ENCODE measurements at regions not wholly inside any gene's neighbourhood (a gene's known extent, or its start where the extent isn't known, plus 50 kb on each side); places are given as distances from the start of the nearest gene placed in this dataset.

DNA sequence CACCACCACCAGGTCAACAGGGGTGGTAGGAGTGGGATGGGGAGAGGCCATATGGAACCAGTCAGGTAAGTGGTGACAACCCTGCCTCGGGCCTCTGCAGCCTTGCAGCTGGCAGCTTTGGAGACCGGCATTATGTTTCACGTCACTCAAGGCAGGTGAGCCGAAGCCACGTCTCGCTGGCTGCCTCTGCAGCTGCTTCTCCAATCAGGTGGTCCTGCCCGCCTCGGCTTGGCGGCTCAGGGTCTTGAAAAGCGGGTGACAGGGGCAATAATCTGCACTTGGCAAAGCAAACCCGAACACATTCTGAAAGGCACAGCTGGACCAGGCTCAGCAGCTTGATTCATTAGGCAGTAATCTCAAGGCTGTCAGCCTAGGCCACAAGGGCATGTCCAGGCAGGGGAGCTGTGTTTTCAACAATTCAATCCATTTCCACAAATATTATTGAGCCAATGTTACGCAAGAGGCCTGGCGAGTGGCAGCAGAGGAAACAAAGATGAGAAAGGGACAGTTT lies 77.4 kb upstream of the PCDH8 start:
- TF ChIP-seq, protein P1, sequence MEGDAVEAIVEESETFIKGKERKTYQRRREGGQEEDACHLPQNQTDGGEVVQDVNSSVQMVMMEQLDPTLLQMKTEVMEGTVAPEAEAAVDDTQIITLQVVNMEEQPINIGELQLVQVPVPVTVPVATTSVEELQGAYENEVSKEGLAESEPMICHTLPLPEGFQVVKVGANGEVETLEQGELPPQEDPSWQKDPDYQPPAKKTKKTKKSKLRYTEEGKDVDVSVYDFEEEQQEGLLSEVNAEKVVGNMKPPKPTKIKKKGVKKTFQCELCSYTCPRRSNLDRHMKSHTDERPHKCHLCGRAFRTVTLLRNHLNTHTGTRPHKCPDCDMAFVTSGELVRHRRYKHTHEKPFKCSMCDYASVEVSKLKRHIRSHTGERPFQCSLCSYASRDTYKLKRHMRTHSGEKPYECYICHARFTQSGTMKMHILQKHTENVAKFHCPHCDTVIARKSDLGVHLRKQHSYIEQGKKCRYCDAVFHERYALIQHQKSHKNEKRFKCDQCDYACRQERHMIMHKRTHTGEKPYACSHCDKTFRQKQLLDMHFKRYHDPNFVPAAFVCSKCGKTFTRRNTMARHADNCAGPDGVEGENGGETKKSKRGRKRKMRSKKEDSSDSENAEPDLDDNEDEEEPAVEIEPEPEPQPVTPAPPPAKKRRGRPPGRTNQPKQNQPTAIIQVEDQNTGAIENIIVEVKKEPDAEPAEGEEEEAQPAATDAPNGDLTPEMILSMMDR (conservative IDR thresholded peaks at IDR 0.05): no peak
- Histone ChIP-seq H3K9me3 (ENCODE audit: control insufficient read depth, low read depth, low read length) (no peaks in the 10 kb centered on the region), H3K79me1 (ENCODE audit: insufficient read depth, low read depth, low read length, poor library complexity, severe bottlenecking) (no peaks in the 10 kb centered on the region), H2BK120ac (ENCODE audit: low read depth, low read length, poor library complexity, severe bottlenecking) (no peak overlapping the region), H3K27me3 (ENCODE audit: insufficient read depth, low read length) (no peaks in the 10 kb centered on the region), H4K91ac (ENCODE audit: insufficient read length, low read depth, low read length) (no peak overlapping the region), H3K56ac (ENCODE audit: insufficient read length, low read depth, low read length) (no peak overlapping the region), H2BK5ac (ENCODE audit: insufficient read length, low read length) (no peak overlapping the region), H3K4me1 (ENCODE audit: insufficient read depth, low read length) (peaks cover 3% of the 10 kb centered on the region; the same call in 1 of the 2 replicates), H3K4me2 (ENCODE audit: insufficient read depth, insufficient read length, low read length) (no peak overlapping the region), H2AFZ (ENCODE audit: low read length) (no peak overlapping the region), H4K8ac (replicated peaks; ENCODE audit: insufficient read length, low read depth, low read length) (no peak overlapping the region), H3K4ac (ENCODE audit: low read depth, low read length) (no peak overlapping the region), H3K14ac (ENCODE audit: insufficient read depth, low read length) (no peak overlapping the region), H3K79me2 (ENCODE audit: insufficient read depth, low read length) (no peaks in the 10 kb centered on the region), H2AK5ac (ENCODE audit: insufficient read length, low read length) (no peak overlapping the region), H3K27ac (ENCODE audit: insufficient read length, low read depth, low read length) (no peak overlapping the region), H3K23me2 (ENCODE audit: insufficient read length, low read depth, low read length, poor library complexity, severe bottlenecking) (no peaks in the 10 kb centered on the region), H2BK20ac (ENCODE audit: low read depth, low read length, poor library complexity, severe bottlenecking) (no peak overlapping the region), H3K9ac (ENCODE audit: extremely low read depth, insufficient read length, low read length) (no peak overlapping the region), H2BK12ac (ENCODE audit: insufficient read length, low read depth, low read length) (no peak overlapping the region), H4K20me1 (ENCODE audit: control insufficient read depth, insufficient read depth, insufficient read length) (no peaks in the 10 kb centered on the region), H4K5ac (ENCODE audit: insufficient read length, low read depth, low read length) (no peak overlapping the region), H3K23ac (ENCODE audit: insufficient read length, low read depth, low read length) (no peak overlapping the region), H3K18ac (ENCODE audit: insufficient read length, low read depth, low read length) (no peak overlapping the region), H2BK15ac (ENCODE audit: low read depth, low read length) (no peak overlapping the region), H3T11ph (ENCODE audit: low read length) (no peak overlapping the region)
- Mint-ChIP-seq H3K27me3 (ENCODE audit: low read depth) (peaks cover 10% of the 10 kb centered on the region), H3K4me1 (peaks cover 15 to 27% of the 10 kb centered on the region in 2 experiments), H3K4me3 (no peak overlapping the region), H3K36me3 (ENCODE audit: insufficient read depth in 1 of 3, low read depth in 3 of 3) (no peaks in the 10 kb centered on the region), H3K27ac (no peak overlapping the region), H3K9me3 (no peaks in the 10 kb centered on the region; a peak in 1 of 5 replicates)
- no CpG with 5 or more reads among the region's 13 CpGs for WGBS (ENCODE audit: extremely low coverage, insufficient read length, low lambda C conversion rate)
- DNase-seq: no peak
